Thoracic aorta (tissue), 2 donors: ENCODE measurements at regions not wholly inside any gene's neighbourhood (a gene's known extent, or its start where the extent isn't known, plus 50 kb on each side); places are given as distances from the start of the nearest gene placed in this dataset.

Source experiments
- ATAC-seq: fragments of 150-250 bp; one replicate; pipeline ENCODE4 v1.8.0; 2017; ENCODE audit warnings: low read depth; ENCODE audit not compliant: insufficient number of reproducible peaks, low FRiP score
- DNase-seq: peaks from one replicate; pipeline ENCODE4 v3.0.0-alpha.2; 2020; ENCODE audit warnings: low spot score
- H3K27ac ChIP-seq, 2 donors: fragments of 200-600 bp; sonication (generic); 1 replicate in 1 of 2; 2 replicates in 1 of 2; pipeline ENCODE4 v1.5.1; 2016; ENCODE audit warnings: mild to moderate bottlenecking in 2 of 2, moderate library complexity in 2 of 2
- H3K27me3 ChIP-seq: fragments of 200-600 bp; sonication (generic); replicated peaks from 2 replicates; pipeline ENCODE4 v1.6.0; 2016; ENCODE audit warnings: mild to moderate bottlenecking; ENCODE audit not compliant: insufficient read depth
- H3K36me3 ChIP-seq: fragments of 200-600 bp; sonication (generic); one replicate; pipeline ENCODE4 v1.5.1; 2016
- H3K4me1 ChIP-seq, 2 donors: fragments of 200-600 bp; sonication (generic); 1 replicate in 1 of 2; 2 replicates in 1 of 2; pipeline versions ENCODE4 v1.5.1 to v1.6.0; 2016; ENCODE audit warnings: low read depth in 2 of 2, mild to moderate bottlenecking in 1 of 2; ENCODE audit not compliant: control insufficient read depth in 1 of 2
- H3K4me3 ChIP-seq: fragments of 200-600 bp; sonication (generic); 2 replicates; pipeline ENCODE4 v1.5.1; 2016; ENCODE audit warnings: mild to moderate bottlenecking
- H3K9me3 ChIP-seq: fragments of 200-600 bp; sonication (generic); 2 replicates; pipeline ENCODE4 v1.5.1; 2016
- CTCF ChIP-seq: fragments of 200-600 bp; sonication (generic); IDR thresholded peaks from one replicate; pipeline ENCODE4 v1.5.1; 2019; ENCODE audit warnings: antibody characterized with exemption

GRCh38 chr9:2557693-2558092, 63.9 kb upstream of the VLDLR start:
- no peak for DNase-seq
- no peak for ATAC-seq
- no peak for TF ChIP-seq CTCF
- H3K4me3 ChIP-seq = no peak overlapping the region
- H3K27me3 ChIP-seq = no peaks in the 10 kb centered on the region
- no peaks in the 10 kb centered on the region for H3K36me3 ChIP-seq
- H3K4me1 ChIP-seq = peaks cover 6 to 16% of the 10 kb centered on the region in 2 donors
- H3K27ac ChIP-seq = no peak overlapping the region
- no peaks in the 10 kb centered on the region for H3K9me3 ChIP-seq

DNA sequence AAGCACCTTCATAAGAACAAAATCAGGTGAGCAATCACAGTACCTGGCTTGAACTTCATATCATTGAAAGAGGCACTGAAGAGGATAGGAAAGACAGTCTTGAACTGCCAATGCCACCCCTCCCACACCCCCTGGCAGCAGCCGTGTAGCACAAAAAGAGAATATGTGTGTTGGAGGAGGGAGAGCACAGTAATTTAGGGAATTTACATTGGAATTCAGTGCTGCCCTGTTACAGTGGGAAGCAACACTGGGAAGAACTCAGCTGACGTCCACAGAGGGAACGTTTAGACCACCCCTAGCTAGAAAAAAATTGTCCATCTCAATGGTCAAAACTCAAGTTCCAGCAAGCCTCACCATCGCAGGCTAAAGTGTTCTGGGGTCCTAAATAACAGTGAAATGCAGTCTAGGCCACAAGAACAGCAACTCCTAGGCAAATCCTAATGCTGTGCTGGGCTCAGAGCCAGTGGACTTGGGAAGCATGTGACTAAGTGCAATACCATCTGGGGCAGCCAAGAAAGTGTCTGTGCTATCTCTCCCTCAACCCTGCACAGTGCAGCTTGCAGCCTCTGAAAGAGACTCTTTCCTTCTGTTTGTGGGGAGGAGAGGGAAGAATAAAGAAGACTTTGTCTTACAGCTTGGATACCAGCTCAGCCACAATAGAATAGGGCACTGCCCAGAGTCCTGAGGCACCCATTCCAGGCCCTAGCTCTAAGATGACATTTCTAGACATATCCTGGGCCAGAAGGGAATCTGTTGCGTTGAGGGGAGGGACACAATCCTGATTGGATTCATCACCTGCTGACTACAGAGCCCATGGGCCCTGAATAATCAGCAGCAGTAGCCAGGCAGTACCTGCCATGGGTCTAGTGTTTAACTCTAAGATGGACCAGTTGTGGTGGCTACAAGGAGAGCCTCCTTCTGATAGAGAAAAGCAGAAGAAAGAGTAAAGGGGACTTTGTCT, 62.1 kb upstream of the VLDLR start:
- Histone ChIP-seq H3K27me3 (no peaks in the 10 kb centered on the region), H3K4me3 (no peak overlapping the region), H3K36me3 (no peaks in the 10 kb centered on the region), H3K9me3 (no peaks in the 10 kb centered on the region), H3K4me1 (peaks cover 6 to 16% of the 10 kb centered on the region in 2 donors), H3K27ac (peak overlapping the region; percentile 51 to 59)
- peak; percentile 36 for DNase-seq
- no peak for TF ChIP-seq CTCF
- ATAC-seq = no peak

DNA sequence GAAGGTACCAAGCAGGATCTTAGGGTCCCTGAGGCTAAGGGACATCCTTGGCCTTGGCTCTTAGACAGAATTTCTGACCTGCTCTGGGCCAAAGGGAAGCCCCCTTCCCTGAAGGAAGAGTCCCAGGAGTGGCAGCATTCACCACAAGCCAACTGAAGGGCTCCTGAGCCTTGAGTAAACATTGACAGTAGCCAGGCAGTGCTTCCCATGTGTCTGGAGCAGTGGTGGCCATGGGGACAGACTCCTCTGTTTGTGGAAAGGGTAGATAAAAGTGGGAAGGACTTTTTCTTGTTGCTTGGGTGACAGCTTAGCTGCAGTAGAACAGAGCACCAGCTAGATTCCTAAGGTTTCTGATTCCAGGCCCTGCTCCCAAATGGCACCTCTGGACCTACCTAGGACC, 61.4 kb upstream of the VLDLR start:
- no peaks in the 10 kb centered on the region for H3K9me3 ChIP-seq
- no peak overlapping the region for H3K4me3 ChIP-seq
- DNase-seq = no peak
- ATAC-seq = no peak
- H3K27ac ChIP-seq = no peak overlapping the region
- no peaks in the 10 kb centered on the region for H3K36me3 ChIP-seq
- peaks cover 6 to 16% of the 10 kb centered on the region in 2 donors for H3K4me1 ChIP-seq
- no peak for TF ChIP-seq CTCF
- no peaks in the 10 kb centered on the region for H3K27me3 ChIP-seq

DNA sequence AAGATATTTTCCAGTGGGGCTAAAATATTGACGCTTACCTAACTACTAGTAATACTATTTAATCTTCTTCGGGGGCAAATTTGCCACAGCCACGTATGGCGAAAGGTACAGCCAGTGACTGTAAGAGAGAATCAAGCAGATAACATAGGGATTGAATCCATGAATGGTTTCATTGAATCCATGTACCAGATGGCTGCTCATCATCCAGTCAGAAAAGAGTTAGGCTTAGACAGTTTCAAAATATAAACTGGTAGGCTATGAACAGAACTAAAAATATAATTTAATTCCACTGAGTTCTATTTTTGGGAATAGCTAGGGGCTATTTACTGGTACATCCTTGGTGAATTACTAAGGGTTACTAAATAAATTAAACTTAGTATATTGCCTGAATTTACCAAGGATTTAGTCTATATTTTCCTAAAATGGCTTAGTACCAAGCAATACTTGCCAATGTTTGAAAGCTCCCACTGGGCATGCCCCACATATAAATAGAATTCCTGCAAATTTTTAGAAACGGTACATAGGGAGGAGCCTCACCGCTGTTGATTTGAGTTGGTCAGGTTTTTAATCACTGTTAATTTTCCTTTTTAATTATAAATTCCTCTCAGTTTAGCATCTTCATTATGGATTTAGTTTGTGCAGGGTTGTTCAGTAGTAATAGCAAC, 55.8 kb upstream of the VLDLR start:
- peaks cover 3 to 23% of the 10 kb centered on the region in 2 donors for H3K4me1 ChIP-seq
- H3K9me3 ChIP-seq = no peaks in the 10 kb centered on the region
- H3K36me3 ChIP-seq = no peaks in the 10 kb centered on the region
- H3K27ac ChIP-seq = no peak overlapping the region
- no peak for TF ChIP-seq CTCF
- no peak overlapping the region for H3K4me3 ChIP-seq
- H3K27me3 ChIP-seq = no peaks in the 10 kb centered on the region
- DNase-seq (no peak), ATAC-seq (no peak)

DNA sequence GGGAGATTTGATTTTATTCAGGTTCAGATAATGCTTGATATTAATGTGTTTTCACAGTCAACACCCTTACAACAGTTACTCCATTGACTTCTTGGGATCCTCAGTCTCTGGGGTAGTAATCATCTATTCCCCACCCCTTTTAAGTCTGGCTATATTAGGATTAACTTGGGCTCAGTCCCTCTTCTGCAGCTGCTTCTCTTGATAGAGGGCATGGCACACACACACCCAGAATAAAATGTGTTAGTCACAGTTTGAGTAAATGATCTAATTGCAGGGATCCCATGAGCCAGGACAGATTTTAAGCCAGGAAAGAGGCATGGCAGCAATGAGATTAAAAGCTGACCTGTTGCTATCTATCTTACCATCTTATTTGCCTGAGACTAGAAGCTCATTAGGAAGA, 53.7 kb upstream of the VLDLR start:
- no peaks in the 10 kb centered on the region for H3K9me3 ChIP-seq
- no peaks in the 10 kb centered on the region for H3K27me3 ChIP-seq
- H3K4me1 ChIP-seq = peaks cover 6 to 33% of the 10 kb centered on the region in 2 donors
- H3K36me3 ChIP-seq = no peaks in the 10 kb centered on the region
- no peak for TF ChIP-seq CTCF
- ATAC-seq (no peak), DNase-seq (no peak)
- H3K4me3 ChIP-seq = no peak overlapping the region
- H3K27ac ChIP-seq = peak overlapping the region in 1 of 2 donors; percentile 33
